Smooth muscle cell (in vitro differentiated cells): ENCODE measurements at regions not wholly inside any gene's neighbourhood (a gene's known extent, or its start where the extent isn't known, plus 50 kb on each side); places are given as distances from the start of the nearest gene placed in this dataset.

Source experiments
- DNase-seq: peaks from one replicate; lab custom pipeline; 2025; ENCODE audit not compliant: unreplicated experiment; lab: John Stamatoyannopoulos, UW
- H2AFZ ChIP-seq: fragments of 200-600 bp; sonication (generic); 2 replicates; pipeline ENCODE4 v1.6.0; 2016; ENCODE audit warnings: antibody characterized with exemption, low read depth, mild to moderate bottlenecking
- H3F3A ChIP-seq: fragments of 200-600 bp; sonication (generic); 2 replicates; pipeline ENCODE4 v1.6.0; 2017; ENCODE audit warnings: antibody characterized with exemption, low read depth
- H3K27ac ChIP-seq: fragments of 200-600 bp; sonication (generic); 2 replicates; pipeline ENCODE4 v1.5.1; 2016; ENCODE audit warnings: low read depth, mild to moderate bottlenecking
- H3K27me3 ChIP-seq: fragments of 200-600 bp; sonication (generic); 2 replicates; pipeline ENCODE4 v1.6.1; 2016; ENCODE audit warnings: low read depth, mild to moderate bottlenecking
- H3K36me3 ChIP-seq: fragments of 200-600 bp; sonication (generic); 2 replicates; pipeline ENCODE4 v1.5.1; 2016; ENCODE audit warnings: low read depth
- H3K4me1 ChIP-seq: fragments of 200-600 bp; sonication (generic); 2 replicates; pipeline ENCODE4 v1.5.1; 2016; ENCODE audit warnings: low read depth
- H3K4me2 ChIP-seq: fragments of 200-600 bp; sonication (generic); 2 replicates; pipeline ENCODE4 v1.6.0; 2016; ENCODE audit warnings: mild to moderate bottlenecking
- H3K4me3 ChIP-seq: fragments of 200-600 bp; sonication (generic); 2 replicates; pipeline ENCODE4 v1.5.1; 2016; ENCODE audit warnings: mild to moderate bottlenecking
- H3K79me2 ChIP-seq: fragments of 200-600 bp; sonication (generic); 2 replicates; pipeline ENCODE4 v1.6.0; 2016; ENCODE audit warnings: low read depth, mild to moderate bottlenecking
- H3K9ac ChIP-seq: fragments of 200-600 bp; sonication (generic); 2 replicates; pipeline ENCODE4 v1.6.0; 2016; ENCODE audit warnings: low read depth
- H3K9me3 ChIP-seq: fragments of 200-600 bp; sonication (generic); replicated peaks from 2 replicates; pipeline ENCODE4 v1.5.1; 2016; ENCODE audit warnings: low read depth
- H4K20me1 ChIP-seq: fragments of 200-600 bp; sonication (generic); 2 replicates; pipeline ENCODE4 v1.6.0; 2016; ENCODE audit warnings: low read depth
- CTCF ChIP-seq: fragments of 200-600 bp; sonication (generic); IDR thresholded peaks from 2 replicates; pipeline ENCODE4 v1.5.1; 2017; ENCODE audit warnings: borderline replicate concordance, mild to moderate bottlenecking, antibody characterized with exemption; ENCODE audit not compliant: insufficient read depth, poor library complexity, severe bottlenecking
- WGBS: methylation state at CpG from one replicate; pipeline ENCODE4 v1.1.7; 2016; ENCODE audit warnings: low lambda C conversion rate; 5-methylcytosine and 5-hydroxymethylcytosine counted together

GRCh38 chr5:6180231-6180872 is 198.0 kb downstream of the MED10 start:
- DNase-seq, result no peak
- H2AFZ ChIP-seq, result no peak overlapping the region
- no peak overlapping the region for H3K4me3 ChIP-seq
- H3K9ac ChIP-seq, result no peak overlapping the region
- no peak overlapping the region for H3K4me2 ChIP-seq
- H3K36me3 ChIP-seq, result no peaks in the 10 kb centered on the region
- no peak for TF ChIP-seq CTCF
- H3K79me2 ChIP-seq, result no peaks in the 10 kb centered on the region
- no peak overlapping the region for H3K27ac ChIP-seq
- H4K20me1 ChIP-seq, result no peaks in the 10 kb centered on the region
- H3F3A ChIP-seq, result no peaks in the 10 kb centered on the region
- WGBS, result 88% methylated on average over 2 of the region's 2 CpGs
- H3K4me1 ChIP-seq, result no peaks in the 10 kb centered on the region
- H3K9me3 ChIP-seq, result no peaks in the 10 kb centered on the region
- H3K27me3 ChIP-seq, result no peaks in the 10 kb centered on the region

- Histone ChIP-seq H3K27me3 (no peaks in the 10 kb centered on the region), H3K4me2 (no peak overlapping the region), H3K4me1 (no peaks in the 10 kb centered on the region), H3K9me3 (no peaks in the 10 kb centered on the region), H3K36me3 (no peaks in the 10 kb centered on the region), H3K4me3 (no peak overlapping the region), H2AFZ (no peak overlapping the region), H4K20me1 (no peaks in the 10 kb centered on the region), H3K9ac (no peak overlapping the region), H3F3A (no peaks in the 10 kb centered on the region), H3K27ac (no peak overlapping the region), H3K79me2 (no peaks in the 10 kb centered on the region)
- DNase-seq, result no peak
- TF ChIP-seq CTCF, result no peak
- WGBS, result 87% methylated on average over 2 of the region's 2 CpGs
Measured at GRCh38 chr5:6178846-6179532, 199.4 kb downstream of the MED10 start.

DNA sequence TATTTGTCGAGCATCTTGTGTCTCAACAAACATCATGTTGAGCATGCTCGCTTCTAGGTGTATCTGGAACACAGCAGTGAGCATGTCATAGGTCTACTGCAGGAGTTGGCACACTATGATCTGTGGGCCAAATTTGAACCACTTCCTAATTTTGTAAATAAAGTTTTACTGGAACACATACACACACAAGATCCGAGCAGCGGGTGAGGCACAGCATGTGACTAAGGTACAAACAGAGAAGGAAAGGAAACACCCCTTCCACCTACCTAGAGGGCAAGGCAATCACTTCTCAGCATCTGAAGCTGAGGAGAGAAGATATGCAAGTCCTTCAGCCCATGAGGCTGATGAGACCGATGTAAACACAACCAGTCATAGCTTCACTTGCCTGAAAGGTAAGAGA is 200.4 kb downstream of the MED10 start:
- H3K4me3 ChIP-seq, result no peak overlapping the region
- TF ChIP-seq CTCF, result no peak
- no peak overlapping the region for H3K27ac ChIP-seq
- no peaks in the 10 kb centered on the region for H4K20me1 ChIP-seq
- H3F3A ChIP-seq, result no peaks in the 10 kb centered on the region
- H3K36me3 ChIP-seq, result no peaks in the 10 kb centered on the region
- no peak overlapping the region for H3K4me2 ChIP-seq
- no peak for DNase-seq
- H3K79me2 ChIP-seq, result no peaks in the 10 kb centered on the region
- H3K9me3 ChIP-seq, result no peaks in the 10 kb centered on the region
- H3K9ac ChIP-seq, result no peak overlapping the region
- H3K27me3 ChIP-seq, result no peaks in the 10 kb centered on the region
- no peak overlapping the region for H2AFZ ChIP-seq
- no peaks in the 10 kb centered on the region for H3K4me1 ChIP-seq
- 87% methylated on average over 5 of the region's 5 CpGs for WGBS
